Naive thymus-derived CD8-positive, alpha-beta T cell (primary cell): ENCODE measurements at regions not wholly inside any gene's neighbourhood (a gene's known extent, or its start where the extent isn't known, plus 50 kb on each side); places are given as distances from the start of the nearest gene placed in this dataset.
A peak's percentile ranks its signal among the peaks of the same experiment; 100 is the strongest.

Source experiments
- ATAC-seq, 2 donors: fragments of 150-1000 bp; cut with Tn5 transposase in 1 of 2; sonication (Bioruptor Pico), chemical (Tn5 transposase) in 1 of 2; 1 replicate in 1 of 2; 2 replicates in 1 of 2; pipeline ENCODE4 v1.10.0; 2021; ENCODE audit warnings: mild to moderate bottlenecking in 2 of 2, moderate library complexity in 2 of 2
- POLR2A ChIA-PET: fragments of 350-600 bp; sonication (Branson Sonifier 250); formaldehyde crosslinking; loops from one replicate; lab custom pipeline; 2021; ENCODE audit warnings: antibody characterized with exemption; lab: Charles Lee
- DNase-seq, 10 donors: peaks; one replicate each; pipeline versions ENCODE4 v3.0.0 to v3.0.0-alpha.2; 2020 to 2022
- H3K27ac Mint-ChIP-seq, 10 donors: one replicate each; pipeline ENCODE4 v1.8.0; 2020 to 2022; ENCODE audit warnings: mild to moderate bottlenecking in 10 of 10, mixed read lengths in 10 of 10, moderate library complexity in 4 of 10, inconsistent platforms in 1 of 10
- H3K27me3 Mint-ChIP-seq, 5 donors: one replicate each; pipeline ENCODE4 v1.8.0; 2021 to 2022; ENCODE audit warnings: mixed read lengths in 5 of 5
- H3K36me3 Mint-ChIP-seq, 3 donors: one replicate each; pipeline ENCODE4 v1.8.0; 2020 to 2022; ENCODE audit warnings: mixed read lengths in 3 of 3, mild to moderate bottlenecking in 2 of 3, inconsistent platforms in 1 of 3
- H3K4me1 Mint-ChIP-seq, 4 donors: one replicate each; pipeline ENCODE4 v1.8.0; 2021 to 2022; ENCODE audit warnings: mixed read lengths in 4 of 4
- H3K4me3 Mint-ChIP-seq, 10 donors: one replicate each; pipeline ENCODE4 v1.8.0; 2020 to 2022; ENCODE audit warnings: mild to moderate bottlenecking in 10 of 10, mixed read lengths in 10 of 10, moderate library complexity in 6 of 10, inconsistent platforms in 1 of 10
- H3K9me3 Mint-ChIP-seq, 9 donors: one replicate each; pipeline ENCODE4 v1.8.0; 2020 to 2022; ENCODE audit warnings: mixed read lengths in 9 of 9, mild to moderate bottlenecking in 3 of 9, inconsistent platforms in 1 of 9, moderate library complexity in 1 of 9

- ATAC-seq (no peak), DNase-seq (no peak)
- H3K9me3 Mint-ChIP-seq = no peaks in the 10 kb centered on the region
- H3K4me1 Mint-ChIP-seq = peaks cover 9 to 13% (median 11%) of the 10 kb centered on the region in 4 donors
- peaks cover 0 to 10% (median 5%) of the 10 kb centered on the region in 5 donors for H3K27me3 Mint-ChIP-seq
- peak overlapping the region; percentile 49 to 92 (median 82) for H3K4me3 Mint-ChIP-seq
- POLR2A ChIA-PET = interaction anchor here (0.6 to 6.2 kb wide), 5 partner anchors 9 to 203 kb away, joined by 3 to 31 read pairs (median 3); partner anchors contain the start of gene MAML3
- H3K36me3 Mint-ChIP-seq = no peaks in the 10 kb centered on the region
- peak overlapping the region in 6 of 10 donors; percentile 69 to 83 (median 77) for H3K27ac Mint-ChIP-seq
These were observed 98.3 kb upstream of the MAML3 start for GRCh38 chr4:140252141-140252741.

- DNase-seq = no peak
- POLR2A ChIA-PET = interaction anchor here (0.6 to 6.2 kb wide), 4 partner anchors 8 to 97 kb away, joined by 3 to 31 read pairs (median 6); partner anchors contain the start of gene MAML3
- H3K36me3 Mint-ChIP-seq = no peaks in the 10 kb centered on the region
- peak overlapping the region; percentile 34 to 92 (median 82) for H3K4me3 Mint-ChIP-seq
- peak overlapping the region in 1 of 10 donors; percentile 66 for H3K27ac Mint-ChIP-seq
- no peaks in the 10 kb centered on the region for H3K9me3 Mint-ChIP-seq
- H3K4me1 Mint-ChIP-seq = peaks cover 11 to 17% (median 13%) of the 10 kb centered on the region in 4 donors
- no peak for ATAC-seq
- H3K27me3 Mint-ChIP-seq = peaks cover 0 to 10% (median 5%) of the 10 kb centered on the region in 5 donors
These were observed 97.6 kb upstream of the MAML3 start for GRCh38 chr4:140251571-140251970.

DNA sequence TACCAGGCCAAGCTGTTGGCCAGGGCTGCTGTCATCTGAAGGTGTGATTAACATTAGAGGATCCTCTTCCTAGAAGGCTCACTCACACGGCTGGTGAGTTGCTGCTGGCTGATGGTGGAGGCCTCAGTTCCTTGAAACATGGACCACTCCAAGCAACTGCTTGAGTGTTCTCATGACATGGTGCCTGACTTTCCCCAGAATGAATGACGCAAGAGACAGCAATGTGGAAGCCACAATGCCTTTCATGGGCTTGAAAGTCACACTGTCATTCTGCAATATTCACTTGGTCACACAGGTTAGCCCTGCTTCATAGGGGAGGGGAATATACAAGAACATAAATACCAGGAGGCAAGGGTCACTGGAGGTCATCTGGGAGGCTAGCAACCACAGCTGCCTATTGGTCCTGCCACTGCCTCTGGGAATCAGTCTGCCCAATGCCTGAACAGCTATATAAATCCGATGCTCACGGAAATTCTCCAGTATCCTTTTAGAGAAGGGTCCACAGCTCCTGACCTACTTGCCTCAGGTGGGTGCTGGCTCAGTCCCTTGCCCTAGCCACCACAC is 97.1 kb upstream of the MAML3 start:
- Mint-ChIP-seq H3K27me3 (peaks cover 0 to 10% (median 5%) of the 10 kb centered on the region in 5 donors), H3K4me3 (peak overlapping the region in 7 of 10 donors; percentile 15 to 88 (median 49)), H3K9me3 (no peaks in the 10 kb centered on the region), H3K27ac (peak overlapping the region in 1 of 10 donors; percentile 24), H3K4me1 (peaks cover 11 to 17% (median 13%) of the 10 kb centered on the region in 4 donors), H3K36me3 (no peaks in the 10 kb centered on the region)
- no peak for DNase-seq
- POLR2A ChIA-PET = interaction anchor here (6.2 kb wide), 1 partner anchor 97 kb away, joined by 31 read pairs; the partner anchor contains the start of gene MAML3
- ATAC-seq = no peak

GRCh38 chr4:140249351-140249750 is 95.4 kb upstream of the MAML3 start:
- Mint-ChIP-seq H3K27ac (no peak overlapping the region), H3K9me3 (no peaks in the 10 kb centered on the region), H3K36me3 (no peaks in the 10 kb centered on the region), H3K27me3 (peaks cover 0 to 9% (median 3%) of the 10 kb centered on the region in 5 donors), H3K4me3 (no peak overlapping the region), H3K4me1 (peaks cover 11 to 17% (median 13%) of the 10 kb centered on the region in 4 donors)
- DNase-seq (peak in 3 of 10 donors; percentile 25 to 42 (median 25)), ATAC-seq (no peak)
- POLR2A ChIA-PET = interaction anchor here (0.9 to 6.2 kb wide), 2 partner anchors 8 to 95 kb away, joined by 3 to 31 read pairs; partner anchors contain the start of gene MAML3

DNA sequence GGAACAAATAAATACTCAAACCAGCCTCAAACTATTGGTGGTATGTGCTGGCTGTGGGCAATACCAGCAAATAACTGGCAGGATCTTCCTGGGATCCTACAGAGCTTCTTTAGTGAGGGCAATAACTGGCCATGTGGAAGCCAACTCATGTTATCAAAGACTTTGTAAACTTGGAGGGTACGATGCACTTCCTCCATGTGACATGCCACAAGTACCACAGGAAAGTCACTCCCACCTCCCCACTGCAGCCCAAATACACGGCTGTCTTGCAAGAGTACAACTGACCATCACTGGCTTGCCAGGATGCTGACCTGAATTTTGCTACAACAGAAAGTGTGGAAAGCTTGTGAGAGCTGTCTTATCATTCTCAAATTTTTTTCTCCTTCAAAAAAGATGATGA is 93.3 kb upstream of the MAML3 start:
- DNase-seq (no peak), ATAC-seq (no peak)
- no peak overlapping the region for H3K4me3 Mint-ChIP-seq
- H3K27me3 Mint-ChIP-seq = no peaks in the 10 kb centered on the region
- H3K9me3 Mint-ChIP-seq = no peaks in the 10 kb centered on the region
- peak overlapping the region in 1 of 10 donors; percentile 37 for H3K27ac Mint-ChIP-seq
- peaks cover 17 to 31% (median 29%) of the 10 kb centered on the region in 4 donors for H3K4me1 Mint-ChIP-seq
- POLR2A ChIA-PET = interaction anchor here (1.7 kb wide), 1 partner anchor 94 kb away, joined by 9 read pairs; the partner anchor contains the start of gene MAML3
- H3K36me3 Mint-ChIP-seq = no peaks in the 10 kb centered on the region

DNA sequence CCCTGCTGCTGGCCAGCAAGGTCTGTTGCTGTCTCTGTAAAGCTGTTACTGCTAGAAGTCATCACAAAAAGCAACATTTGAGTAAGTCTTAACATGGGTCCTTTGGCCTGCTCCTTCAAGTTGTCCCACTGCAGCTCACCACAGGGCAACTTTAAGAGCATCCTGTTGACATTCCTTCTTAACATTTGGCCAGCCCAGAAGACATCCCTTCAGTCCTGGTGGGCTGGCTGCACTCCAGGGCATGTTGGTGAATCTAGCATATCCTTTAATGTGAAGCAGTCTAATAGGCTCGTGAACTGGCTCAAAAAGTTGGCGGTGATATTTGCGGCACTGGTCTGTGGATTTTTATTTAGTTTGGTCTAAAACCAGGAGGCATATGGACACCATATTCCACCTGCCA is 92.2 kb upstream of the MAML3 start:
- POLR2A ChIA-PET = interaction anchor here (0.9 kb wide), 1 partner anchor 93 kb away, joined by 3 read pairs; no protein-coding TSS in a partner anchor
- Mint-ChIP-seq H3K36me3 (no peaks in the 10 kb centered on the region), H3K4me1 (peaks cover 21 to 33% (median 33%) of the 10 kb centered on the region in 4 donors), H3K9me3 (no peaks in the 10 kb centered on the region), H3K27me3 (no peaks in the 10 kb centered on the region), H3K27ac (peak overlapping the region in 1 of 10 donors; percentile 21), H3K4me3 (no peak overlapping the region)
- ATAC-seq = no peak
- DNase-seq = no peak

DNA sequence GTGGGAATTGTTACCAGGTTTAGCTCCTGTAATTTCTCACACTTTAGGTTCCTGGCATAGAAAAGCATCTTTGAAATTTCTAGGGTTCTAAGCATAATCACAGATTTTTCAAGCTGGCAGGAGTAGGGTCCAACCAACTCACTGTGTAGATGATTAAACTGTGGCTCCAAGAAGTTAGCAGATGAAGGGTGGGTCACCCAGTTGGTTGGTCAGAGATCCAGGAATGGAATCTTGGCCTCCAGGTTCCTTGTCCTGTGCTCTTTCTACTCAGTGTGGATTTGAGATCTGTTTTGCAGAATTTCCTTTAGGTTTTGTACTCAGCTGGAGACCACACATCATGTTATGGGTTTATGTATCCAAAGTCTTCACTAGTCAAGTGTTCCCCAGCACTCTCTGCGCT is 90.3 kb upstream of the MAML3 start:
- H3K27ac Mint-ChIP-seq = peak overlapping the region in 2 of 10 donors; percentile 54 to 91
- no peaks in the 10 kb centered on the region for H3K27me3 Mint-ChIP-seq
- H3K4me1 Mint-ChIP-seq = peaks cover 21 to 37% (median 32%) of the 10 kb centered on the region in 4 donors
- DNase-seq (no peak), ATAC-seq (no peak)
- H3K4me3 Mint-ChIP-seq = peak overlapping the region in 1 of 10 donors; percentile 56
- POLR2A ChIA-PET = interaction anchor here (1.9 to 3.0 kb wide), 2 partner anchors 8 to 93 kb away, joined by 8 to 14 read pairs; no protein-coding TSS in a partner anchor
- H3K9me3 Mint-ChIP-seq = no peaks in the 10 kb centered on the region
- no peaks in the 10 kb centered on the region for H3K36me3 Mint-ChIP-seq

DNA sequence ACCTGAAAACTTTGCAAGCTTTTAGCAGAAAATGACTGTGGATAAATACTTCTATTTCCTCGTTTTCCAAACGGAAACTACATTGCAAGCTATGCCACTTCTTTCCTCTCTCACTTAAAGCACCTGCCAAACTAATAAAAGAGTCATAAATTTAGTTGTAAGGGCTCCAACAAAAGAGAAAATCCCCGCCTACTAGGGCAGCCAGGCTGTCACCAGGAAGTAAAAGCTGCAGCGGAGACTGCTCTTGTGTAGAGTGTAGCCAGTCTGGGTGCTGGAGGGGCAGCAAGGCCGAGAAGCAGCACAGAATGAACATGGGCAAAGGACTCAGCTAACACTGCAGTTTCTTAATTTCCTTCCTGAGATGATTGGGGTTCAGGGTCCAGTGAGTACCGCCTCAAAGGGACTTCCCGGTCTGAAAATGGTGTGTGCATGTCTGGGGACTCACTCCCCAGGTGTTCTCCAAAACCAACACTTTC is 89.3 kb upstream of the MAML3 start:
- DNase-seq = peak in 5 of 10 donors; percentile 13 to 45 (median 22)
- Mint-ChIP-seq H3K4me1 (peaks cover 17 to 43% (median 29%) of the 10 kb centered on the region in 4 donors), H3K9me3 (no peaks in the 10 kb centered on the region), H3K27me3 (peaks cover 0 to under 1% (median 0%) of the 10 kb centered on the region in 5 donors), H3K27ac (peak overlapping the region; percentile 24 to 92 (median 86)), H3K36me3 (no peaks in the 10 kb centered on the region), H3K4me3 (peak overlapping the region; percentile 42 to 80 (median 64))
- ATAC-seq = peak; percentile 82 to 94
- POLR2A ChIA-PET = interaction anchor here (0.6 to 3.0 kb wide), 5 partner anchors 9 to 120 kb away, joined by 3 to 14 read pairs (median 8); partner anchors contain the start of gene MAML3

- Mint-ChIP-seq H3K4me3 (peak overlapping the region; percentile 42 to 80 (median 64)), H3K4me1 (peaks cover 20 to 48% (median 33%) of the 10 kb centered on the region in 4 donors), H3K27me3 (peaks cover 0 to 8% (median 0%) of the 10 kb centered on the region in 5 donors), H3K27ac (peak overlapping the region; percentile 24 to 92 (median 86)), H3K36me3 (no peaks in the 10 kb centered on the region), H3K9me3 (no peaks in the 10 kb centered on the region)
- ATAC-seq = peak; percentile 67 to 68
- peak in 4 of 10 donors; percentile 9 to 21 (median 12) for DNase-seq
- POLR2A ChIA-PET = interaction anchor here (0.8 to 3.0 kb wide), 4 partner anchors 8 to 91 kb away, joined by 3 to 14 read pairs (median 10); partner anchors contain the start of gene MAML3
These were observed 88.6 kb upstream of the MAML3 start for GRCh38 chr4:140242357-140243277.

DNA sequence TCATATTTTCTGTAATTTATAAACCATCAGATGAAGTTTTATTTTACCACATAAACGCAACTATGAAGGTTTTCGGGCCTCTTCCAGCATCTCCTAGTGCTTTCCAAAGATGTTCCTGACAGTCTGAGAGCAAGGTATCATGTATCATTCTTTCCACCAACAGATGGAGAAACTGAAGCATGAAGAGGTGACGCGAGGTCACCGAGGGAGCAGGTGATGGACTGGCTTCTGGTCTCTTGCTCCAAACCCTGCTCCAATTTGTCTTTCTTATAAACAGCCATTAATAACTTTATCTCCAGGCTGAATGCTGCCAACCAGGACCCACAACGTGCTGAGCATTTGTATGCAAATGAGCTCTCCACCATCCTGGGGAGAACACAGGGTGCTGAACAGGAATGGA is 86.3 kb upstream of the MAML3 start:
- H3K27me3 Mint-ChIP-seq = peaks cover 0 to 10% (median 2%) of the 10 kb centered on the region in 5 donors
- DNase-seq (no peak), ATAC-seq (no peak)
- no peaks in the 10 kb centered on the region for H3K9me3 Mint-ChIP-seq
- H3K36me3 Mint-ChIP-seq = no peaks in the 10 kb centered on the region
- POLR2A ChIA-PET = no interaction called here
- H3K4me3 Mint-ChIP-seq = no peak overlapping the region
- peak overlapping the region in 2 of 10 donors; percentile 47 to 55 for H3K27ac Mint-ChIP-seq
- H3K4me1 Mint-ChIP-seq = peaks cover 19 to 53% (median 36%) of the 10 kb centered on the region in 4 donors

GRCh38 chr4:140239311-140239710 is 85.3 kb upstream of the MAML3 start:
- POLR2A ChIA-PET = interaction anchor here (0.6 to 0.7 kb wide), 2 partner anchors 8 to 13 kb away, joined by 3 read pairs; no protein-coding TSS in a partner anchor
- peaks cover 0 to 10% (median 2%) of the 10 kb centered on the region in 5 donors for H3K27me3 Mint-ChIP-seq
- no peak overlapping the region for H3K27ac Mint-ChIP-seq
- H3K9me3 Mint-ChIP-seq = no peaks in the 10 kb centered on the region
- no peaks in the 10 kb centered on the region for H3K36me3 Mint-ChIP-seq
- no peak for DNase-seq
- no peak for ATAC-seq
- H3K4me3 Mint-ChIP-seq = no peak overlapping the region
- peaks cover 24 to 59% (median 44%) of the 10 kb centered on the region in 4 donors for H3K4me1 Mint-ChIP-seq
